Astrocyte of the cerebellum (primary cell): ENCODE measurements at regions not wholly inside any gene's neighbourhood (a gene's known extent, or its start where the extent isn't known, plus 50 kb on each side); places are given as distances from the start of the nearest gene placed in this dataset.
"Not testable (repeated sequence)": the region's sequence is repeated elsewhere in the genome, so short reads cannot be mapped to it uniquely, and the experiment has no call there.

Experiments
- DNase-seq: peaks from one replicate; pipeline ENCODE4 v3.0.0-alpha.2; 2011; ENCODE audit warnings: low read depth
- H3K4me3 ChIP-seq: 2 replicates; pipeline ENCODE4 v1.5.1; 2011; ENCODE audit warnings: mild to moderate bottlenecking, low read depth, low read length, moderate library complexity
- CTCF ChIP-seq: IDR thresholded peaks from 2 replicates; pipeline ENCODE4 v1.5.1; 2012; ENCODE audit warnings: low read length, low read depth, moderate library complexity, mild to moderate bottlenecking; ENCODE audit errors: missing control alignments
- in situ Hi-C: cut with HindIII; loops from 2 replicates; pipeline ENCODE4 v1.10.0; 2017; ENCODE audit warnings: low sequenced_read_pairs

GRCh38 chr14:83297361-83297760 lies 1763.7 kb upstream of the SEL1L start:
- no peak for TF ChIP-seq CTCF
- no peak overlapping the region for H3K4me3 ChIP-seq
- in situ Hi-C loops: no loop called here
- DNase-seq: no peak

- in situ Hi-C loops, H3K4me3 ChIP-seq, DNase-seq: not testable (repeated sequence)
Measured at GRCh38 chr14:83298016-83298415, 1764.4 kb upstream of the SEL1L start.

DNA sequence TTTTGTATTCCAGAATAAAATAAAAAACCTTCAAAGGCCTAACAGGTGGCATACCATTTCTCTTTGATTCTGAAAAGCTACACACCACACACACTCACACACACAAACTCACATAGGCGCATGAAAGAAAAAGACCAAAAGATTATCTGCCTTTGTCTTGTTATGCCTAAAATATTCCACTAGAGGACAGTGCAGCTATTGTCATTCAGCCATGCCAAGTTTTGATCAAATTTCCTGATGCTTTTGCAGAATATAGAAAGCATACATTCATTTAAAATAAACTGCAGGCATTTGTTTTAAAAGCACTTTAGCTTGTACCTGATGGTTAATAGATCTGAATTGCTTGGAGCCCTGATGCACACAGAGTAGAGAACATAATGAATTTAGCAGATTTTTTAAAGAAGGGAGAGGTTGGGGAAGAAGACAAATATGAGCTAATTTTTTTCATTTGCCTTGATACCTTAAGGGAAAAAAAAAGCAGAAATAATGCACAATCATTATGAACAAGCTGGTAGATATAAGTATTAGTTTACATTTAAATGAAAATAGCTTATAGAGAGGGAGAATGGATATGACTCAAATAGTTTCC lies 1766.9 kb upstream of the SEL1L start:
- H3K4me3 ChIP-seq: no peak overlapping the region
- TF ChIP-seq CTCF: peak; percentile 92
- in situ Hi-C loops: no loop called here
- DNase-seq: peak; percentile 19

- H3K4me3 ChIP-seq: no peak overlapping the region
- in situ Hi-C loops: no loop called here
- DNase-seq: no peak
- no peak for TF ChIP-seq CTCF
Measured at GRCh38 chr14:83301791-83302190, 1768.1 kb upstream of the SEL1L start.

DNA sequence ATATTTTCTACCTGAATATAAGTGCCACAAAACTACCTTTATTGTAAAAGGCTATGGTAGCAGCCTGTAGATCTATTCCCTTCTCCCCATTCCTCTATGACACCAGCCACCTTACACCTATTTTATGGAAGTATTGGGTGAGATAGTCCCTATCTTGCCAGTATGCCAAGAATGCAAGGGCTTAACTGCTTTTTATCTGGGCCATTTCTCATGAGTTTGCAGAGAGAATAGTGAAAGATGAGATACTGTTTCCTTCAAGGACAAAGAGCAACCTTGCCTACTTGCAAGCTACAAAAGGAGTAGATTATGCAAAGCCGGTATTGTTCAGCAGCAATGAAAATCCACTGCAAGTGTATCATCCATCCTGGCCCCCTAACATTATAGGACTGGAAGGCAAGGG lies 1775.6 kb upstream of the SEL1L start:
- H3K4me3 ChIP-seq: no peak overlapping the region
- DNase-seq: no peak
- TF ChIP-seq CTCF: no peak
- in situ Hi-C loops: no loop called here

DNA sequence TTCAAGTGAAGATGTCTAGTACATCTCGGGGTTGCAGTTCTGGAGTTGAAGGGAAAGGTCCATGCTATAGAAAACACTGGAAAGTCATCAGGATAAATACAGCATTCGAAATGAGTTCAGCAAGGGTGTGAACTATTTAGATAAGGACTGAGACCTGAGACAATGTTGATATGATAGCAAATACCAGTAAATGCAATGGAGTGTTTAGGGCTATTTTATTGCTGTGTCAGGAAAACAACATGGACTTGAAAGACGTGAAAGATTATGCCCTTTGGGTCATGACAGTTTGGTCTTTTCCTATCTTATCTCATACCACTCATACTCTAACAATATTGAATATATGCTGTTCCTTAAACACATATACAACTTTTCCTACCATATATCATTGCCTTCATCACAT lies 1776.2 kb upstream of the SEL1L start:
- H3K4me3 ChIP-seq: no peak overlapping the region
- DNase-seq: no peak
- in situ Hi-C loops: no loop called here
- no peak for TF ChIP-seq CTCF

DNA sequence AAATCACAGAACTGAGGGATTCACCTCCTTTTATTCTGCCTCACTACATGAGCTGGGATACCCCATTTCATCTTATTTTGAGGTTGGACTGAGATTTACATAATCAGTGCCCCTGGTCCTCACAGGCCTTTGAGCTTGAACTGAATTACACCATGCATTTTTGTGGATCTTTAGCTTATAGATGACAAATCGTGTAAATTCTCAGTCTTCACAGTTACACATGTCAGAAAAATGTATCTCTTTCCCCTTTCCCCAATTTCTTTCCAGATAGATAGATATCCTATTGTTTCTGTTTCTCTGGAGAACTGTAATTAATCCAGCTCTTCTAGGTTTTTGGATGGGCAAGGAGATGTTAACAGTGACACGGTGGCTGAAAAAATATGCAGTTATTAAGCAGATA lies 1778.9 kb upstream of the SEL1L start:
- no peak for DNase-seq
- no peak for TF ChIP-seq CTCF
- in situ Hi-C loops: no loop called here

More for the DNA sequence above, 1778.9 kb upstream of the SEL1L start:
- H3K4me3 ChIP-seq: no peak overlapping the region
